ENCODE measurements at regions not wholly inside any gene's neighbourhood (a gene's known extent, or its start where the extent isn't known, plus 50 kb on each side); places are given as distances from the start of the nearest gene placed in this dataset.

GRCh38 chr11:69239641-69240040 is 54.3 kb upstream of the MYEOV start:
- intact Hi-C loops (cut with micrococcal nuclease) = no loop called here

GRCh38 chr11:69240332-69241074 is 53.5 kb upstream of the MYEOV start:
- H3K36me3 Mint-ChIP-seq = peaks cover 0 to 7% (median 0%) of the 10 kb centered on the region in 5 donors
- POLR2A ChIA-PET = no interaction called here
- ATAC-seq (no peak), DNase-seq (no peak)
- Histone ChIP-seq H3K36me3 (ENCODE audit: control insufficient read depth in 2 of 3, insufficient read depth in 3 of 3, low read length in 3 of 3) (no peaks in the 10 kb centered on the region), H3K27me3 (ENCODE audit: control insufficient read depth in 2 of 2, insufficient read depth in 2 of 2, low read length in 2 of 2) (no peaks in the 10 kb centered on the region), H3K9me3 (ENCODE audit: control insufficient read depth in 2 of 3, low read length in 3 of 3) (no peaks in the 10 kb centered on the region), H3K4me3 (ENCODE audit: low read length) (no peak overlapping the region), H3K27ac (ENCODE audit: low read depth, low read length) (no peak overlapping the region), H3K4me1 (ENCODE audit: control insufficient read depth in 2 of 2, insufficient read depth in 2 of 2, low read length in 2 of 2) (peaks cover 0 to 16% of the 10 kb centered on the region in 2 donors)
- H3K27ac Mint-ChIP-seq = no peak overlapping the region
- H3K27me3 Mint-ChIP-seq = peaks cover 0 to 3% (median 0%) of the 10 kb centered on the region in 5 donors
- CTCF ChIA-PET = no interaction called here
- H3K9me3 Mint-ChIP-seq = peaks cover 0 to 5% (median 0%) of the 10 kb centered on the region in 11 donors
- intact Hi-C loops (cut with micrococcal nuclease) = no loop called here
- H3K4me1 Mint-ChIP-seq = peaks cover 10 to 23% (median 21%) of the 10 kb centered on the region in 7 donors
- H3K4me3 Mint-ChIP-seq = peak overlapping the region in 1 of 10 donors; percentile 8

More at GRCh38 chr11:69239641-69240040, 54.3 kb upstream of the MYEOV start:
- ATAC-seq (no peak), DNase-seq (no peak)
- H3K4me1 Mint-ChIP-seq = peaks cover 10 to 23% (median 21%) of the 10 kb centered on the region in 7 donors
- peaks cover 0 to 3% (median 0%) of the 10 kb centered on the region in 5 donors for H3K27me3 Mint-ChIP-seq
- ChIA-PET CTCF (no interaction called here), POLR2A (no interaction called here)
- Histone ChIP-seq H3K27me3 (ENCODE audit: control insufficient read depth in 2 of 2, insufficient read depth in 2 of 2, low read length in 2 of 2) (no peaks in the 10 kb centered on the region), H3K4me1 (ENCODE audit: control insufficient read depth in 2 of 2, insufficient read depth in 2 of 2, low read length in 2 of 2) (peaks cover 0 to 16% of the 10 kb centered on the region in 2 donors), H3K9me3 (ENCODE audit: control insufficient read depth in 2 of 3, low read length in 3 of 3) (no peaks in the 10 kb centered on the region), H3K36me3 (ENCODE audit: control insufficient read depth in 2 of 3, insufficient read depth in 3 of 3, low read length in 3 of 3) (no peaks in the 10 kb centered on the region), H3K27ac (ENCODE audit: low read depth, low read length) (no peak overlapping the region), H3K4me3 (ENCODE audit: low read length) (no peak overlapping the region)
- H3K36me3 Mint-ChIP-seq = peaks cover 0 to 4% (median 0%) of the 10 kb centered on the region in 5 donors
- H3K9me3 Mint-ChIP-seq = peaks cover 0 to 3% (median 0%) of the 10 kb centered on the region in 11 donors
- H3K4me3 Mint-ChIP-seq = no peak overlapping the region
- H3K27ac Mint-ChIP-seq = no peak overlapping the region

DNA sequence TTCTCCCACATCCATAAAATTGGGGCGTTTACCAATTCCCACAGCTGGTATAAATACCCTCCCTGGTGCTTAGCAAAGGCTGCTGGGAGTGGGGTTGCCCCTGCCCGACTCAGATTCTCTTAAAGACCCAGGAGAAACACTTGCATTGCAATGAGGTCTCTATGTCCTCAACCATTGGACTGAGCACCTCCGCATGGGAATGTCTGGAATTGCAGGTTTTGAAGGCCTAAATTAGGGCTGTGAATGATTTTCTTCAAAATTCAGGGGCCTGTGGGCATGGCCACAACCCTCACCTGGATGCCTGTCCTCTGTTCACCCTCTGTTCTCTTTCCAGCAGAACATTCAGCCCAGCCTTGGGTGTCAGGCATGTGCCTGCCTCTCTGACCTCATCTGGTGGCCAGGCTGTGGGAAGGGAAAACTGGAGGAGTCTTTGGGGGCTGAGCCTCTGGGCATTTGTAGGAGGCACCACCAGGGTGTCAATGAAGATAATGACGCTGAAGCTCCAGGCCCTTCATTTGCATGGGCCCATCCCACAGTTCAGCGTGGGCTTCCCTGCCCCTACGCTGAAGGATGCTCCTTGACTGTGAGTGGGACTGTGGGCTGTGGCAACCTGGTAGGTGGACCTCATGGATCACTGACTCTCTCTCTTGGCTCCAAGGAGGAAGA is 52.7 kb upstream of the MYEOV start:
- no peak for DNase-seq
- intact Hi-C loops (cut with micrococcal nuclease) = no loop called here
- peaks cover 0 to 7% (median 0%) of the 10 kb centered on the region in 5 donors for H3K36me3 Mint-ChIP-seq
- Histone ChIP-seq H3K4me3 (ENCODE audit: low read length) (no peak overlapping the region), H3K27me3 (ENCODE audit: control insufficient read depth in 2 of 2, insufficient read depth in 2 of 2, low read length in 2 of 2) (no peaks in the 10 kb centered on the region), H3K4me1 (ENCODE audit: control insufficient read depth in 2 of 2, insufficient read depth in 2 of 2, low read length in 2 of 2) (peaks cover 0 to 16% of the 10 kb centered on the region in 2 donors), H3K9me3 (ENCODE audit: control insufficient read depth in 2 of 3, low read length in 3 of 3) (no peaks in the 10 kb centered on the region), H3K36me3 (ENCODE audit: control insufficient read depth in 2 of 3, insufficient read depth in 3 of 3, low read length in 3 of 3) (no peaks in the 10 kb centered on the region), H3K27ac (ENCODE audit: low read depth, low read length) (no peak overlapping the region)
- H3K4me1 Mint-ChIP-seq = peaks cover 10 to 23% (median 21%) of the 10 kb centered on the region in 7 donors
- CTCF ChIA-PET = no interaction called here
- peak overlapping the region in 5 of 9 donors; percentile 35 to 82 (median 71) for H3K27ac Mint-ChIP-seq
- peaks cover 0 to 5% (median 0%) of the 10 kb centered on the region in 11 donors for H3K9me3 Mint-ChIP-seq
- H3K4me3 Mint-ChIP-seq = peak overlapping the region in 1 of 10 donors; percentile 72
- H3K27me3 Mint-ChIP-seq = peaks cover 0 to 2% (median 0%) of the 10 kb centered on the region in 5 donors
- no peak for ATAC-seq
- POLR2A ChIA-PET = no interaction called here

DNA sequence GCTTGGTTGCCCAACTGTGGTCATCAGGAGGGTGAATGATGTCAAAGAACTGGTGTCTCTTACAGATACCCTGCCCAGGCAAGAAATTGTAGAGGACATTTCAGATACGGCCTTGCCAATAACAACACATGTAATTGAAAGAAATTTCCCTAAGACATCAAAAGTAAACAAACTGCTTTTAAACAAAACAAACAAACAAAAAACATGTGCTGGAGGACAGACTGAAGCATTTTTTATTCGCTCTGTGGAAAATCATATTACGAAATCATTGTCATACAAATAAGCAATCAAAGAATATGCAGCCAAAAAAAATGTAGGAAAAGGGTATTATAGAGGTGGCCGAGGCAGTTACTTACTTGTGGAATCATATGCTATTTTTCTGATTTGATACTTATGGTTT is 52.1 kb upstream of the MYEOV start:
- Histone ChIP-seq H3K36me3 (ENCODE audit: control insufficient read depth in 2 of 3, insufficient read depth in 3 of 3, low read length in 3 of 3) (no peaks in the 10 kb centered on the region), H3K4me1 (ENCODE audit: control insufficient read depth in 2 of 2, insufficient read depth in 2 of 2, low read length in 2 of 2) (peaks cover 0 to 16% of the 10 kb centered on the region in 2 donors), H3K4me3 (ENCODE audit: low read length) (no peak overlapping the region), H3K27me3 (ENCODE audit: control insufficient read depth in 2 of 2, insufficient read depth in 2 of 2, low read length in 2 of 2) (no peaks in the 10 kb centered on the region), H3K9me3 (ENCODE audit: control insufficient read depth in 2 of 3, low read length in 3 of 3) (no peaks in the 10 kb centered on the region), H3K27ac (ENCODE audit: low read depth, low read length) (no peak overlapping the region)
- Mint-ChIP-seq H3K4me3 (peak overlapping the region in 6 of 10 donors; percentile 3 to 72 (median 37)), H3K4me1 (peaks cover 10 to 23% (median 21%) of the 10 kb centered on the region in 7 donors), H3K27me3 (no peaks in the 10 kb centered on the region), H3K9me3 (peaks cover 0 to 5% (median 0%) of the 10 kb centered on the region in 11 donors), H3K36me3 (peaks cover 0 to 7% (median 0%) of the 10 kb centered on the region in 5 donors), H3K27ac (peak overlapping the region; percentile 20 to 89 (median 74))
- ATAC-seq (no peak), DNase-seq (no peak)
- ChIA-PET CTCF (no interaction called here), POLR2A (no interaction called here)
- intact Hi-C loops (cut with micrococcal nuclease) = no loop called here

DNA sequence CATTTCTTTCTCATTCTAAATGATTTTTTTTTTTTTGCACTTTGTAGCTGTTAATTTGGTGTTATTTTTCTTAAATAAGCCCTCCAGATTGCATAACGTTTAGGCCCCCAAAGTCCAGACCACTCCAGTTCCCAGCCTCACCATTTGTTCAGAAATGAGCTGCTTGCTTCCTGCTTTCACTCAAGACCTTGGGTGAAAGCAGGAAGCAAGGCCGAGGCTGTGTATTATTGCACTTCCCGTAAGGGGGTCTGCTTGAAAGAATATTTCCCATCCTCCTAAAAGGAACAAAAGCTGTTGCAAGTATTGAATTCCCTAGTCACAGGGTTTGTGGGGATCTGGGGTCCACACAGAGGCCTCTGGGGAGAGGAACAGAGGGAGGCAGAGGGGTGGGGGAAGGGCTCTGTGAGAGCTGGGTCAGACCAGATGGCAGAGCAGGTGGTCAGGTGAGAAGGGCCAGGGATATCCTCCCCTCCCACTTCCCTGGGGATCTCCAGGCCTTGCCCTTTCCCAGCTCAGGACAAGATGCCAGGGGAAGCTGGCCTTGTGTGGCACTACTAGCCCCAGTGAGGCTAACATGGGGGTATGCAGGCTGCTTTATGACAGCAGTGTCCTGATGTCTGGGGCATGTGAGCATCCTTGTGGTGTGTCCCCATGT is 51.6 kb upstream of the MYEOV start:
- Mint-ChIP-seq H3K27ac (peak overlapping the region; percentile 71 to 89 (median 80)), H3K27me3 (no peaks in the 10 kb centered on the region), H3K9me3 (peaks cover 0 to 5% (median 0%) of the 10 kb centered on the region in 11 donors), H3K4me1 (peaks cover 10 to 23% (median 21%) of the 10 kb centered on the region in 7 donors), H3K4me3 (peak overlapping the region in 8 of 10 donors; percentile 6 to 72 (median 37)), H3K36me3 (peaks cover 0 to 7% (median 0%) of the 10 kb centered on the region in 5 donors)
- H3K4me3 ChIP-seq (ENCODE audit: low read length) = no peak overlapping the region
- peaks cover 0 to 16% of the 10 kb centered on the region in 2 donors for H3K4me1 ChIP-seq (ENCODE audit: control insufficient read depth in 2 of 2, insufficient read depth in 2 of 2, low read length in 2 of 2)
- H3K27ac ChIP-seq (ENCODE audit: low read depth, low read length) = peak overlapping the region; percentile 26
- no peaks in the 10 kb centered on the region for H3K9me3 ChIP-seq (ENCODE audit: control insufficient read depth in 2 of 3, low read length in 3 of 3)
- H3K36me3 ChIP-seq (ENCODE audit: control insufficient read depth in 2 of 3, insufficient read depth in 3 of 3, low read length in 3 of 3) = no peaks in the 10 kb centered on the region
- H3K27me3 ChIP-seq (ENCODE audit: control insufficient read depth in 2 of 2, insufficient read depth in 2 of 2, low read length in 2 of 2) = no peaks in the 10 kb centered on the region
- intact Hi-C loops (cut with micrococcal nuclease) = no loop called here
- ChIA-PET POLR2A (no interaction called here), CTCF (no interaction called here)
- no peak for ATAC-seq
- DNase-seq = peak in 6 of 9 donors; percentile 1 to 23 (median 12)

DNA sequence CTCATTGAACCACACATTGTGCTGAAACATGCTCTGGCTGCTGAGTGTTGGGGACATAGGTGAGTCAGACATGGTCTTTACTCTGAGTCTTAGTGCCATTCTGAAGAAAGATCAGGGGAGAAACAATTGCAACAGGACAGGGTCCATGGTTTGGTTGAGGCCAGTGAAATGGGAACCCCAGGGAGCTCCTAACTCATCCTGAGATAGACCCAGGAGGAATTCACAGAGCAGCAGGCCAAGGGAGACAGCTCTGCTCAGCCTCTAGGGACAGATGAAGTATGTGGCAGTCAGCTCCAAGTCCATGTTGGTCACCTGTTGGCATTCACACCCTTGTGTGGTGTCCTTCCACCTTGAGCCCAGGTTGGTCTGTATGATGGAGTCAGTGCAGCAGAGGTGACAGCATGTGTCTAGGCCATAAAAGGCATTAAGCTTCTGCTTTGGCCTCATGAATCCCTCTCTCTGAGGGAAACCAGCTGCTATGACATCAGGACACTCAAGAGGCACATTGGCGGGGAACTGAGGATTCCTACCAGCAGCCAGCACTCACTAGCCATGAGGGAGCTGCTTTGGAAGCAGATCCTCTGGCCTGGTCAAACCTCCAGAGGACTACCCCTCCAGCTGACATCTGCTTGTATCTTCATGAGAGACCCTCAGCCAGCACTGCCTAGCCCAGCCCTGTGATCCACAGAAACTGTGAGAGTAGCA is 50.3 kb upstream of the MYEOV start:
- Histone ChIP-seq H3K27ac (ENCODE audit: low read depth, low read length) (no peak overlapping the region), H3K4me3 (ENCODE audit: low read length) (no peak overlapping the region), H3K9me3 (ENCODE audit: control insufficient read depth in 2 of 3, low read length in 3 of 3) (no peaks in the 10 kb centered on the region), H3K27me3 (ENCODE audit: control insufficient read depth in 2 of 2, insufficient read depth in 2 of 2, low read length in 2 of 2) (no peaks in the 10 kb centered on the region), H3K36me3 (ENCODE audit: control insufficient read depth in 2 of 3, insufficient read depth in 3 of 3, low read length in 3 of 3) (no peaks in the 10 kb centered on the region), H3K4me1 (ENCODE audit: control insufficient read depth in 2 of 2, insufficient read depth in 2 of 2, low read length in 2 of 2) (peaks cover 0 to 16% of the 10 kb centered on the region in 2 donors)
- Mint-ChIP-seq H3K36me3 (peaks cover 0 to 7% (median 0%) of the 10 kb centered on the region in 5 donors), H3K27me3 (peaks cover 0 to 4% (median 0%) of the 10 kb centered on the region in 5 donors), H3K27ac (peak overlapping the region in 2 of 9 donors; percentile 2 to 81), H3K9me3 (peaks cover 0 to 5% (median 0%) of the 10 kb centered on the region in 11 donors), H3K4me1 (peaks cover 10 to 23% (median 21%) of the 10 kb centered on the region in 7 donors), H3K4me3 (peak overlapping the region in 1 of 10 donors; percentile 20)
- CTCF ChIA-PET = no interaction called here
- no peak for DNase-seq
- intact Hi-C loops (cut with micrococcal nuclease) = no loop called here
- POLR2A ChIA-PET = no interaction called here
- no peak for ATAC-seq
